Breast epithelium (tissue), 3 donors: ENCODE measurements at regions not wholly inside any gene's neighbourhood (a gene's known extent, or its start where the extent isn't known, plus 50 kb on each side); places are given as distances from the start of the nearest gene placed in this dataset.

Experiments used
- POLR2A ChIP-seq: fragments of 450-650 bp; IDR thresholded peaks from one replicate; pipeline ENCODE4 v1.6.1; 2016; ENCODE audit warnings: antibody characterized with exemption, mild to moderate bottlenecking, moderate library complexity
- POLR2AphosphoS5 ChIP-seq, 3 donors: sonication (generic); formaldehyde crosslinking; IDR thresholded peaks; one replicate each; pipeline ENCODE4 v1.6.1; 2017; ENCODE audit warnings: antibody characterized with exemption in 3 of 3

GRCh38 chr12:105469211-105469610 is 138.7 kb downstream of the C12orf75 start:
- no peak for TF ChIP-seq POLR2A
- TF ChIP-seq POLR2AphosphoS5 (IDR thresholded peaks at IDR 0.05) = no peak
